HepG2 (cell line): ENCODE measurements at regions not wholly inside any gene's neighbourhood (a gene's known extent, or its start where the extent isn't known, plus 50 kb on each side); places are given as distances from the start of the nearest gene placed in this dataset.

Experiments used
- CC2D1A ChIP-seq: sonication (generic); formaldehyde crosslinking; IDR thresholded peaks from 2 replicates; pipeline ENCODE4 v1.8.1; 2023; ENCODE audit warnings: mild to moderate bottlenecking, missing genetic modification reagents
- EED ChIP-seq: sonication (generic); formaldehyde crosslinking; IDR thresholded peaks from 2 replicates; pipeline ENCODE4 v1.5.0; 2020; ENCODE audit warnings: mild to moderate bottlenecking, missing genetic modification reagents
- FOSL1 ChIP-seq: sonication (generic); formaldehyde crosslinking; IDR thresholded peaks from 2 replicates; pipeline ENCODE4 v1.9.0; 2021; ENCODE audit warnings: missing genetic modification reagents, borderline replicate concordance
- HDAC6 ChIP-seq: fragments of 200-600 bp; sonication (generic); IDR thresholded peaks from 2 replicates; pipeline ENCODE4 v1.7.0; 2017; ENCODE audit warnings: mild to moderate bottlenecking, antibody characterized with exemption, low read length, low read depth
- IKZF1 ChIP-seq: fragments of 450-650 bp; IDR thresholded peaks from 2 replicates; pipeline ENCODE4 v1.7.1; 2016
- NFKB2 ChIP-seq: sonication (generic); formaldehyde crosslinking; IDR thresholded peaks from 2 replicates; pipeline ENCODE4 v1.4.0; 2020; ENCODE audit warnings: missing genetic modification reagents, borderline replicate concordance
- NFYB ChIP-seq: sonication (generic); formaldehyde crosslinking; IDR thresholded peaks from 2 replicates; pipeline ENCODE4 v1.4.0; 2020; ENCODE audit warnings: missing genetic modification reagents
- NPAS2 ChIP-seq: sonication (generic); formaldehyde crosslinking; IDR thresholded peaks from 2 replicates; pipeline ENCODE4 v1.8.0; 2022; ENCODE audit warnings: mild to moderate bottlenecking, missing genetic modification reagents, borderline replicate concordance
- TBP ChIP-seq: sonication (generic); formaldehyde crosslinking; IDR thresholded peaks from 2 replicates; pipeline ENCODE4 v1.5.0; 2020; ENCODE audit warnings: missing genetic modification reagents
- TOE1 ChIP-seq: sonication (generic); formaldehyde crosslinking; IDR thresholded peaks from 2 replicates; pipeline ENCODE4 v1.4.0; 2020; ENCODE audit warnings: mild to moderate bottlenecking, missing genetic modification reagents
- ZC3H4 ChIP-seq: sonication (generic); formaldehyde crosslinking; IDR thresholded peaks from 2 replicates; pipeline ENCODE4 v1.4.0; 2020; ENCODE audit warnings: missing genetic modification reagents, borderline replicate concordance
- ZFP36 ChIP-seq: fragments of 150-350 bp; IDR thresholded peaks from 2 replicates; pipeline ENCODE4 v1.6.1; 2018; ENCODE audit warnings: borderline replicate concordance, low read length, low read depth; ENCODE audit not compliant: partially characterized antibody
- ZFP36L1 ChIP-seq: sonication (generic); formaldehyde crosslinking; IDR thresholded peaks from 2 replicates; pipeline ENCODE4 v1.8.0; 2022; ENCODE audit warnings: mild to moderate bottlenecking, missing genetic modification reagents, moderate library complexity
- ZNF143 ChIP-seq: sonication (generic); formaldehyde crosslinking; IDR thresholded peaks from 2 replicates; pipeline ENCODE4 v1.4.0; 2020; ENCODE audit warnings: missing genetic modification reagents
- ZNF431 ChIP-seq: sonication (generic); formaldehyde crosslinking; IDR thresholded peaks from 2 replicates; pipeline ENCODE4 v1.9.0; 2022; ENCODE audit warnings: missing genetic modification reagents, low read depth, mild to moderate bottlenecking, borderline replicate concordance
- ZNF776 ChIP-seq: sonication (generic); formaldehyde crosslinking; IDR thresholded peaks from 2 replicates; pipeline ENCODE4 v1.4.0; 2020; ENCODE audit warnings: mild to moderate bottlenecking, missing genetic modification reagents
- ZNF83 ChIP-seq: sonication (generic); formaldehyde crosslinking; IDR thresholded peaks from 2 replicates; pipeline ENCODE4 v1.4.0; 2020; ENCODE audit warnings: missing genetic modification reagents, mild to moderate bottlenecking, borderline replicate concordance
- TF ChIP-seq, protein P1 (sequence below): sonication (generic); formaldehyde crosslinking; IDR thresholded peaks from 2 replicates; pipeline ENCODE4 v1.4.0; 2020; ENCODE audit warnings: missing genetic modification reagents, mild to moderate bottlenecking, borderline replicate concordance
- TF ChIP-seq, protein P2 (sequence below): sonication (generic); formaldehyde crosslinking; IDR thresholded peaks from 2 replicates; pipeline ENCODE4 v1.8.0; 2022; ENCODE audit warnings: mild to moderate bottlenecking, missing genetic modification reagents, moderate library complexity
- TF ChIP-seq, protein P3 (sequence below): sonication (generic); formaldehyde crosslinking; IDR thresholded peaks from 2 replicates; pipeline ENCODE4 v1.5.1; 2020; ENCODE audit warnings: missing genetic modification reagents, mild to moderate bottlenecking, borderline replicate concordance
- TF ChIP-seq, protein P4 (sequence below): sonication (generic); formaldehyde crosslinking; IDR thresholded peaks from 2 replicates; pipeline ENCODE4 v1.4.0; 2020; ENCODE audit warnings: missing genetic modification reagents; ENCODE audit errors: not compliant biosample characterization
- TF ChIP-seq, protein P5 (sequence below): IDR thresholded peaks from 2 replicates; pipeline ENCODE4 v1.6.1; 2012; ENCODE audit warnings: inconsistent platforms
- TF ChIP-seq, protein P6 (sequence below): sonication (generic); formaldehyde crosslinking; IDR thresholded peaks from 2 replicates; pipeline ENCODE4 v1.4.0; 2020; ENCODE audit warnings: mild to moderate bottlenecking, missing genetic modification reagents, borderline replicate concordance

GRCh38 chr10:43863859-43864591 is 215.3 kb upstream of the ZNF32 start (continued):
- peak; percentile 66; the same call in 1 of the 2 replicates for TF ChIP-seq ZNF431 (CRISPR knock-in tag)
- TF ChIP-seq TBP (CRISPR knock-in tag) = no peak
- TF ChIP-seq ZNF143 = peak; percentile 60; the same call in 1 of the 2 replicates
- no peak for TF ChIP-seq HDAC6
- no peak for TF ChIP-seq IKZF1
- peak; percentile 81 for TF ChIP-seq EED
- peak; percentile 81; the same call in 1 of the 2 replicates for TF ChIP-seq FOSL1 (CRISPR knock-in tag)
- TF ChIP-seq, protein P1, sequence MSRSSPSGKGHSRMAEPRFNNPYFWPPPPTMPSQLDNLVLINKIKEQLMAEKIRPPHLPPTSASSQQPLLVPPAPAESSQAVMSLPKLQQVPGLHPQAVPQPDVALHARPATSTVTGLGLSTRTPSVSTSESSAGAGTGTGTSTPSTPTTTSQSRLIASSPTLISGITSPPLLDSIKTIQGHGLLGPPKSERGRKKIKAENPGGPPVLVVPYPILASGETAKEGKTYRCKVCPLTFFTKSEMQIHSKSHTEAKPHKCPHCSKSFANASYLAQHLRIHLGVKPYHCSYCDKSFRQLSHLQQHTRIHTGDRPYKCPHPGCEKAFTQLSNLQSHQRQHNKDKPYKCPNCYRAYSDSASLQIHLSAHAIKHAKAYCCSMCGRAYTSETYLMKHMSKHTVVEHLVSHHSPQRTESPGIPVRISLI (CRISPR knock-in tag) = peak; percentile 96
- TF ChIP-seq NPAS2 (CRISPR knock-in tag) = no peak
- TF ChIP-seq ZC3H4 = no peak
- peak; percentile 49; the same call in 1 of the 2 replicates for TF ChIP-seq NFKB2 (CRISPR knock-in tag)
- TF ChIP-seq, protein P2, sequence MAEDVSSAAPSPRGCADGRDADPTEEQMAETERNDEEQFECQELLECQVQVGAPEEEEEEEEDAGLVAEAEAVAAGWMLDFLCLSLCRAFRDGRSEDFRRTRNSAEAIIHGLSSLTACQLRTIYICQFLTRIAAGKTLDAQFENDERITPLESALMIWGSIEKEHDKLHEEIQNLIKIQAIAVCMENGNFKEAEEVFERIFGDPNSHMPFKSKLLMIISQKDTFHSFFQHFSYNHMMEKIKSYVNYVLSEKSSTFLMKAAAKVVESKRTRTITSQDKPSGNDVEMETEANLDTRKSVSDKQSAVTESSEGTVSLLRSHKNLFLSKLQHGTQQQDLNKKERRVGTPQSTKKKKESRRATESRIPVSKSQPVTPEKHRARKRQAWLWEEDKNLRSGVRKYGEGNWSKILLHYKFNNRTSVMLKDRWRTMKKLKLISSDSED (CRISPR knock-in tag) = no peak
- no peak for TF ChIP-seq TOE1
- no peak for TF ChIP-seq ZNF776 (CRISPR knock-in tag)
- TF ChIP-seq ZFP36 = no peak
- TF ChIP-seq, protein P3, sequence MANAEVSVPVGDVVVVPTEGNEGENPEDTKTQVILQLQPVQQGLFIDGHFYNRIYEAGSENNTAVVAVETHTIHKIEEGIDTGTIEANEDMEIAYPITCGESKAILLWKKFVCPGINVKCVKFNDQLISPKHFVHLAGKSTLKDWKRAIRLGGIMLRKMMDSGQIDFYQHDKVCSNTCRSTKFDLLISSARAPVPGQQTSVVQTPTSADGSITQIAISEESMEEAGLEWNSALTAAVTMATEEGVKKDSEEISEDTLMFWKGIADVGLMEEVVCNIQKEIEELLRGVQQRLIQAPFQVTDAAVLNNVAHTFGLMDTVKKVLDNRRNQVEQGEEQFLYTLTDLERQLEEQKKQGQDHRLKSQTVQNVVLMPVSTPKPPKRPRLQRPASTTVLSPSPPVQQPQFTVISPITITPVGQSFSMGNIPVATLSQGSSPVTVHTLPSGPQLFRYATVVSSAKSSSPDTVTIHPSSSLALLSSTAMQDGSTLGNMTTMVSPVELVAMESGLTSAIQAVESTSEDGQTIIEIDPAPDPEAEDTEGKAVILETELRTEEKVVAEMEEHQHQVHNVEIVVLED (CRISPR knock-in tag) = peak; percentile 15; the same call in 1 of the 2 replicates
- TF ChIP-seq, protein P4, sequence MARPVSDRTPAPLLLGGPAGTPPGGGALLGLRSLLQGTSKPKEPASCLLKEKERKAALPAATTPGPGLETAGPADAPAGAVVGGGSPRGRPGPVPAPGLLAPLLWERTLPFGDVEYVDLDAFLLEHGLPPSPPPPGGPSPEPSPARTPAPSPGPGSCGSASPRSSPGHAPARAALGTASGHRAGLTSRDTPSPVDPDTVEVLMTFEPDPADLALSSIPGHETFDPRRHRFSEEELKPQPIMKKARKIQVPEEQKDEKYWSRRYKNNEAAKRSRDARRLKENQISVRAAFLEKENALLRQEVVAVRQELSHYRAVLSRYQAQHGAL = no peak
- TF ChIP-seq ZFP36L1 (CRISPR knock-in tag) = peak; percentile 77
- TF ChIP-seq, protein P5, sequence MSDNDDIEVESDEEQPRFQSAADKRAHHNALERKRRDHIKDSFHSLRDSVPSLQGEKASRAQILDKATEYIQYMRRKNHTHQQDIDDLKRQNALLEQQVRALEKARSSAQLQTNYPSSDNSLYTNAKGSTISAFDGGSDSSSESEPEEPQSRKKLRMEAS = peak; percentile 96
- TF ChIP-seq NFYB (CRISPR knock-in tag) = no peak
- TF ChIP-seq, protein P6, sequence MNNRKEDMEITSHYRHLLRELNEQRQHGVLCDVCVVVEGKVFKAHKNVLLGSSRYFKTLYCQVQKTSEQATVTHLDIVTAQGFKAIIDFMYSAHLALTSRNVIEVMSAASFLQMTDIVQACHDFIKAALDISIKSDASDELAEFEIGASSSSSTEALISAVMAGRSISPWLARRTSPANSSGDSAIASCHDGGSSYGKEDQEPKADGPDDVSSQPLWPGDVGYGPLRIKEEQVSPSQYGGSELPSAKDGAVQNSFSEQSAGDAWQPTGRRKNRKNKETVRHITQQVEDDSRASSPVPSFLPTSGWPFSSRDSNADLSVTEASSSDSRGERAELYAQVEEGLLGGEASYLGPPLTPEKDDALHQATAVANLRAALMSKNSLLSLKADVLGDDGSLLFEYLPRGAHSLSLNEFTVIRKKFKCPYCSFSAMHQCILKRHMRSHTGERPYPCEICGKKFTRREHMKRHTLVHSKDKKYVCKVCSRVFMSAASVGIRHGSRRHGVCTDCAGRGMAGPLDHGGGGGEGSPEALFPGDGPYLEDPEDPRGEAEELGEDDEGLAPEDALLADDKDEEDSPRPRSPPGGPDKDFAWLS = no peak
- no peak for TF ChIP-seq CC2D1A (CRISPR knock-in tag)
- TF ChIP-seq ZNF83 (CRISPR knock-in tag) = no peak
